GM23338 (cell line): ENCODE measurements at regions not wholly inside any gene's neighbourhood (a gene's known extent, or its start where the extent isn't known, plus 50 kb on each side); places are given as distances from the start of the nearest gene placed in this dataset.

ENCODE experiments used
- ATAC-seq: fragments of 200-7000 bp; cut with Tn5 transposase; 3 replicates; pipeline ENCODE4 v1.9.1; 2020
- DNase-seq: peaks from one replicate; pipeline ENCODE4 v3.0.0-alpha.2; 2015; ENCODE audit warnings: low spot score
- H2AFZ ChIP-seq: fragments of 200-600 bp; sonication (generic); 2 replicates; pipeline ENCODE4 v1.8.0; 2016; ENCODE audit warnings: antibody characterized with exemption, mild to moderate bottlenecking, moderate library complexity
- H3F3A ChIP-seq: fragments of 200-600 bp; sonication (generic); replicated peaks from 2 replicates; pipeline ENCODE4 v1.8.0; 2017; ENCODE audit warnings: antibody characterized with exemption, mixed run types, low read depth
- H3K27ac ChIP-seq: fragments of 200-600 bp; sonication (generic); 2 replicates; pipeline ENCODE4 v1.6.1; 2016; ENCODE audit warnings: low read depth
- H3K27me3 ChIP-seq: fragments of 200-600 bp; sonication (generic); 2 replicates; pipeline ENCODE4 v1.8.0; 2016; ENCODE audit warnings: mild to moderate bottlenecking, mixed run types, moderate library complexity; ENCODE audit not compliant: insufficient read depth
- H3K36me3 ChIP-seq: fragments of 200-600 bp; sonication (generic); 2 replicates; pipeline ENCODE4 v1.8.0; 2016; ENCODE audit warnings: mild to moderate bottlenecking; ENCODE audit not compliant: insufficient read depth
- H3K4me1 ChIP-seq: fragments of 200-600 bp; sonication (generic); 2 replicates; pipeline ENCODE4 v1.8.0; 2016; ENCODE audit warnings: mild to moderate bottlenecking, moderate library complexity; ENCODE audit not compliant: insufficient read depth
- H3K4me2 ChIP-seq: fragments of 200-600 bp; sonication (generic); 2 replicates; pipeline ENCODE4 v1.7.1; 2017; ENCODE audit warnings: mixed run types
- H3K4me3 ChIP-seq: fragments of 200-600 bp; sonication (generic); 2 replicates; pipeline ENCODE4 v1.6.1; 2016; ENCODE audit warnings: mixed run types
- H3K79me2 ChIP-seq: fragments of 200-600 bp; sonication (generic); replicated peaks from 2 replicates; pipeline ENCODE4 v1.8.0; 2017; ENCODE audit warnings: mild to moderate bottlenecking; ENCODE audit not compliant: insufficient read depth
- H3K9me2 ChIP-seq: fragments of 200-600 bp; sonication (generic); 2 replicates; pipeline ENCODE4 v1.8.0; 2017; ENCODE audit not compliant: insufficient read depth
- H4K20me1 ChIP-seq: fragments of 200-600 bp; sonication (generic); replicated peaks from 2 replicates; pipeline ENCODE4 v1.8.0; 2017; ENCODE audit warnings: mild to moderate bottlenecking; ENCODE audit not compliant: insufficient read depth
- H3K27ac Mint-ChIP-seq: 2 replicates; pipeline ENCODE4 v1.8.0; 2020; ENCODE audit warnings: inconsistent platforms, mild to moderate bottlenecking, moderate library complexity, mixed read lengths
- H3K27me3 Mint-ChIP-seq: 3 replicates; pipeline ENCODE4 v1.8.0; 2022; ENCODE audit warnings: low read depth, mild to moderate bottlenecking, moderate library complexity, mixed read lengths, inconsistent platforms; ENCODE audit not compliant: insufficient read depth, poor library complexity
- H3K36me3 Mint-ChIP-seq: 3 replicates; pipeline ENCODE4 v1.8.0; 2021; ENCODE audit warnings: low read depth, mild to moderate bottlenecking, inconsistent platforms, moderate library complexity, mixed read lengths
- H3K4me1 Mint-ChIP-seq: 3 replicates; pipeline ENCODE4 v1.8.0; 2020; ENCODE audit warnings: mild to moderate bottlenecking, inconsistent platforms, mixed read lengths
- H3K4me3 Mint-ChIP-seq: 3 replicates; pipeline ENCODE4 v1.8.0; 2021; ENCODE audit warnings: moderate library complexity, mild to moderate bottlenecking, inconsistent platforms, mixed read lengths
- H3K9me3 Mint-ChIP-seq: 3 replicates; pipeline ENCODE4 v1.8.0; 2020; ENCODE audit warnings: moderate library complexity, mild to moderate bottlenecking, inconsistent platforms, mixed read lengths
- CREB1 ChIP-seq: fragments of 250-450 bp; sonication (Bioruptor Pico); IDR thresholded peaks from 2 replicates; pipeline ENCODE4 v1.5.0; 2020; ENCODE audit warnings: low read depth, mild to moderate bottlenecking, moderate library complexity
- EZH2 ChIP-seq: fragments of 200-600 bp; sonication (generic); IDR thresholded peaks from one replicate; pipeline ENCODE4 v1.8.0; 2017; ENCODE audit warnings: antibody characterized with exemption, mild to moderate bottlenecking, low read depth; ENCODE audit not compliant: unreplicated experiment
- EZH2phosphoT487 ChIP-seq: fragments of 200-600 bp; sonication (generic); IDR thresholded peaks from one replicate; pipeline ENCODE4 v1.8.1; 2018; ENCODE audit warnings: antibody characterized with exemption; ENCODE audit not compliant: unreplicated experiment
- JUNB ChIP-seq: IDR thresholded peaks from one replicate; pipeline ENCODE4 v1.6.1; 2016; ENCODE audit warnings: antibody characterized with exemption; ENCODE audit not compliant: unreplicated experiment
- NANOG ChIP-seq: IDR thresholded peaks from 2 replicates; pipeline ENCODE4 v1.6.1; 2016; ENCODE audit warnings: antibody characterized with exemption, borderline replicate concordance
- POLR2AphosphoS5 ChIP-seq: IDR thresholded peaks from 2 replicates; pipeline ENCODE4 v1.6.1; 2016; ENCODE audit warnings: antibody characterized with exemption, low read depth
- STAT1 ChIP-seq: IDR thresholded peaks from one replicate; pipeline ENCODE4 v1.6.1; 2016; ENCODE audit warnings: antibody characterized with exemption; ENCODE audit not compliant: unreplicated experiment
- ZNF114 ChIP-seq: fragments of 250-450 bp; sonication (Bioruptor Pico); IDR thresholded peaks from 2 replicates; pipeline ENCODE4 v1.5.0; 2020; ENCODE audit warnings: mild to moderate bottlenecking, moderate library complexity
- ZNF331 ChIP-seq: fragments of 250-450 bp; sonication (Bioruptor Pico); IDR thresholded peaks from 2 replicates; pipeline ENCODE4 v1.5.0; 2020; ENCODE audit warnings: low read depth, mild to moderate bottlenecking, moderate library complexity
- TF ChIP-seq, protein P1 (sequence below): IDR thresholded peaks from 2 replicates; pipeline ENCODE4 v1.6.1; 2016; ENCODE audit warnings: antibody characterized with exemption
- TF ChIP-seq, protein P2 (sequence below), 2 experiments: fragments of 200-600 bp in 1 of 2; sonication (generic) in 1 of 2; conservative IDR thresholded peaks; 2 replicates each; pipeline versions ENCODE4 v1.5.1 to v1.6.1; 2016 to 2017; ENCODE audit warnings: antibody characterized with exemption in 2 of 2, low read depth in 2 of 2, mild to moderate bottlenecking in 2 of 2, moderate library complexity in 1 of 2
- TF ChIP-seq, protein P3 (sequence below): IDR thresholded peaks from one replicate; pipeline ENCODE4 v1.6.1; 2018; ENCODE audit warnings: antibody characterized with exemption; ENCODE audit not compliant: unreplicated experiment

DNA sequence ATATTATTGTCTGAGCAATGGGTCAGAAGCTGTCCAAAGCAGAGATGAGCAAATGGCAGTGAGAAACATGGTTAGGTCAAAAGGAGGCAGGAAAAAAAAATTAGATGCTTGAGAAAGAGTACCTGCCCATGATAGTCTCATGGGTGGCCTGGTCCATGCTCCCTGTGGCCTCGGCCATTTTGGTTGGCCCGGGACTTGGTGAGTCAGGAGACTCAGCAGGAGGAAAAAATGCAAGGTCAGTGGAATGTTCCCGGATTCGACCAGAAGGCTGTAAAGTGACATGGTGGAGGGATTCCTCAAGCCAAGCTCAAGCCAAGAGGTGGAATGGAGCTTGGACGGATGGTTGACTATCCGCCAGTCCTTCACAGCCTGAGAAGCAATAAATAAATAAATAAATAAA lies 236.7 kb downstream of the ASMT start (continued):
- no peak for TF ChIP-seq EZH2
- TF ChIP-seq STAT1: no peak

DNA sequence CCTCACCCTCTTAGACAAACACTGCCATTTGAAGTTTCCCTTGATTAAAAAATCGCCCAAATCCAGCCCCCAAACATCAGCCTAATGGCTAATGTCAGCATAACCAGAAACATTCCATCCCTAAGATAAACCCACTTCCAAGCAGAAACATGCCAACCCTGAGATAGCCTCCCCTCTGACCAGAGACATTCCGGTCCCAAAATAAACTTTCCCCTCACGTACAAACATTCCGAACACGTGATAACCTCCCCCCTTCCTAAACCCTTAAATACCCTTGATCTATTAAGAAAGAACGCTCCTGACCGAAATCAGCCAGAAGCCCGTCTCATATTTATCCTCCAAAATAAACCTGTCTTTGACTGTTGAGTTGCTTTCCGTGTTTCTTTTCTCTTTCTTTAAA lies 237.2 kb downstream of the ASMT start:
- no peaks in the 10 kb centered on the region for H3K27me3 ChIP-seq
- ATAC-seq: no peak
- H3K36me3 ChIP-seq: no peaks in the 10 kb centered on the region
- H3K4me3 ChIP-seq: no peak overlapping the region
- Mint-ChIP-seq H3K27ac (no peak overlapping the region), H3K27me3 (peaks cover 7% of the 10 kb centered on the region), H3K4me3 (no peak overlapping the region), H3K36me3 (peaks cover 20% of the 10 kb centered on the region), H3K9me3 (peaks cover 28% of the 10 kb centered on the region), H3K4me1 (no peaks in the 10 kb centered on the region)
- no peaks in the 10 kb centered on the region for H3K4me1 ChIP-seq
- no peaks in the 10 kb centered on the region for H3F3A ChIP-seq
- H3K79me2 ChIP-seq: no peaks in the 10 kb centered on the region
- H3K9me2 ChIP-seq: 0 out of 2 replicates have a peak, but pooled peaks cover 10% of the 10 kb centered on the region
- no peak overlapping the region for H3K27ac ChIP-seq
- TF ChIP-seq EZH2 (no peak), CREB1 (CRISPR knock-in tag) (no peak), NANOG (no peak)
- TF ChIP-seq, protein P1, sequence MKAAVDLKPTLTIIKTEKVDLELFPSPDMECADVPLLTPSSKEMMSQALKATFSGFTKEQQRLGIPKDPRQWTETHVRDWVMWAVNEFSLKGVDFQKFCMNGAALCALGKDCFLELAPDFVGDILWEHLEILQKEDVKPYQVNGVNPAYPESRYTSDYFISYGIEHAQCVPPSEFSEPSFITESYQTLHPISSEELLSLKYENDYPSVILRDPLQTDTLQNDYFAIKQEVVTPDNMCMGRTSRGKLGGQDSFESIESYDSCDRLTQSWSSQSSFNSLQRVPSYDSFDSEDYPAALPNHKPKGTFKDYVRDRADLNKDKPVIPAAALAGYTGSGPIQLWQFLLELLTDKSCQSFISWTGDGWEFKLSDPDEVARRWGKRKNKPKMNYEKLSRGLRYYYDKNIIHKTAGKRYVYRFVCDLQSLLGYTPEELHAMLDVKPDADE: no peak
- TF ChIP-seq, protein P2, sequence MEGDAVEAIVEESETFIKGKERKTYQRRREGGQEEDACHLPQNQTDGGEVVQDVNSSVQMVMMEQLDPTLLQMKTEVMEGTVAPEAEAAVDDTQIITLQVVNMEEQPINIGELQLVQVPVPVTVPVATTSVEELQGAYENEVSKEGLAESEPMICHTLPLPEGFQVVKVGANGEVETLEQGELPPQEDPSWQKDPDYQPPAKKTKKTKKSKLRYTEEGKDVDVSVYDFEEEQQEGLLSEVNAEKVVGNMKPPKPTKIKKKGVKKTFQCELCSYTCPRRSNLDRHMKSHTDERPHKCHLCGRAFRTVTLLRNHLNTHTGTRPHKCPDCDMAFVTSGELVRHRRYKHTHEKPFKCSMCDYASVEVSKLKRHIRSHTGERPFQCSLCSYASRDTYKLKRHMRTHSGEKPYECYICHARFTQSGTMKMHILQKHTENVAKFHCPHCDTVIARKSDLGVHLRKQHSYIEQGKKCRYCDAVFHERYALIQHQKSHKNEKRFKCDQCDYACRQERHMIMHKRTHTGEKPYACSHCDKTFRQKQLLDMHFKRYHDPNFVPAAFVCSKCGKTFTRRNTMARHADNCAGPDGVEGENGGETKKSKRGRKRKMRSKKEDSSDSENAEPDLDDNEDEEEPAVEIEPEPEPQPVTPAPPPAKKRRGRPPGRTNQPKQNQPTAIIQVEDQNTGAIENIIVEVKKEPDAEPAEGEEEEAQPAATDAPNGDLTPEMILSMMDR (conservative IDR thresholded peaks at IDR 0.05; ENCODE audit: low read depth in 2 of 2): no peak
- no peak overlapping the region for H3K4me2 ChIP-seq
- no peak for DNase-seq
- H4K20me1 ChIP-seq: no peaks in the 10 kb centered on the region
- no peak overlapping the region for H2AFZ ChIP-seq

DNA sequence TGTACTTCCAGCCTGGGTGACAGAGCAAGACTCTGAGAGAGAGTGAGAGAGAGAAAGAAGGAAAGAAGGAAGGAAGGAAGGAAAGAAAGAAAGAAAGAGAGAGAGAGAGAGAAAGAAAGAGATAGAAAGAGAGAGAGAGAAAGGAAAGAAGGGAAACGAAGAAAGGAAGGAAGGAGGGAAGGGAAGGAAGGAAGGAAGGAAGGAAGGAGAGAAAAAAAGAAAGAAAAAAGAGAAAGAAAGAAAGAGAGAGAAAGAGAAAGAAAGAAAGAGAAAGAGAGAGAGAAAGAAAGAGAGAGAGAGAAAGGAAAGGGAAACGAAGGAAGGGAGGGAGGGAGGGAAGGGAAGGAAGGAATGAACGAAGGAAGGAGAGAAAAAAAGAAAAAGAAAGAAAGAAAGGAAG lies 238.6 kb downstream of the ASMT start:
- peaks cover 7% of the 10 kb centered on the region for H3K27me3 Mint-ChIP-seq
- H3K4me3 ChIP-seq: no peak overlapping the region
- peaks cover 20% of the 10 kb centered on the region for H3K36me3 Mint-ChIP-seq
- no peak overlapping the region for H3K4me2 ChIP-seq
- H4K20me1 ChIP-seq: no peaks in the 10 kb centered on the region
- TF ChIP-seq EZH2phosphoT487: no peak
- TF ChIP-seq CREB1 (CRISPR knock-in tag): no peak
- TF ChIP-seq STAT1: no peak
- no peak for TF ChIP-seq POLR2AphosphoS5
- TF ChIP-seq ZNF114 (CRISPR knock-in tag): no peak
- TF ChIP-seq JUNB: no peak
- TF ChIP-seq, protein P2 (conservative IDR thresholded peaks at IDR 0.05; ENCODE audit: low read depth in 2 of 2): no peak
- TF ChIP-seq, protein P3, sequence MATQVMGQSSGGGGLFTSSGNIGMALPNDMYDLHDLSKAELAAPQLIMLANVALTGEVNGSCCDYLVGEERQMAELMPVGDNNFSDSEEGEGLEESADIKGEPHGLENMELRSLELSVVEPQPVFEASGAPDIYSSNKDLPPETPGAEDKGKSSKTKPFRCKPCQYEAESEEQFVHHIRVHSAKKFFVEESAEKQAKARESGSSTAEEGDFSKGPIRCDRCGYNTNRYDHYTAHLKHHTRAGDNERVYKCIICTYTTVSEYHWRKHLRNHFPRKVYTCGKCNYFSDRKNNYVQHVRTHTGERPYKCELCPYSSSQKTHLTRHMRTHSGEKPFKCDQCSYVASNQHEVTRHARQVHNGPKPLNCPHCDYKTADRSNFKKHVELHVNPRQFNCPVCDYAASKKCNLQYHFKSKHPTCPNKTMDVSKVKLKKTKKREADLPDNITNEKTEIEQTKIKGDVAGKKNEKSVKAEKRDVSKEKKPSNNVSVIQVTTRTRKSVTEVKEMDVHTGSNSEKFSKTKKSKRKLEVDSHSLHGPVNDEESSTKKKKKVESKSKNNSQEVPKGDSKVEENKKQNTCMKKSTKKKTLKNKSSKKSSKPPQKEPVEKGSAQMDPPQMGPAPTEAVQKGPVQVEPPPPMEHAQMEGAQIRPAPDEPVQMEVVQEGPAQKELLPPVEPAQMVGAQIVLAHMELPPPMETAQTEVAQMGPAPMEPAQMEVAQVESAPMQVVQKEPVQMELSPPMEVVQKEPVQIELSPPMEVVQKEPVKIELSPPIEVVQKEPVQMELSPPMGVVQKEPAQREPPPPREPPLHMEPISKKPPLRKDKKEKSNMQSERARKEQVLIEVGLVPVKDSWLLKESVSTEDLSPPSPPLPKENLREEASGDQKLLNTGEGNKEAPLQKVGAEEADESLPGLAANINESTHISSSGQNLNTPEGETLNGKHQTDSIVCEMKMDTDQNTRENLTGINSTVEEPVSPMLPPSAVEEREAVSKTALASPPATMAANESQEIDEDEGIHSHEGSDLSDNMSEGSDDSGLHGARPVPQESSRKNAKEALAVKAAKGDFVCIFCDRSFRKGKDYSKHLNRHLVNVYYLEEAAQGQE: no peak
- TF ChIP-seq, protein P1: no peak
- no peak for TF ChIP-seq NANOG
- TF ChIP-seq EZH2: no peak
- TF ChIP-seq ZNF331 (CRISPR knock-in tag): no peak
- no peaks in the 10 kb centered on the region for H3K4me1 ChIP-seq
- no peak for DNase-seq
- no peaks in the 10 kb centered on the region for H3K4me1 Mint-ChIP-seq
- H3F3A ChIP-seq: no peaks in the 10 kb centered on the region
- peaks cover 28% of the 10 kb centered on the region for H3K9me3 Mint-ChIP-seq
- no peaks in the 10 kb centered on the region for H3K27me3 ChIP-seq
- no peaks in the 10 kb centered on the region for H3K36me3 ChIP-seq
- ATAC-seq: no peak
- H3K27ac ChIP-seq: no peak overlapping the region
- H3K4me3 Mint-ChIP-seq: no peak overlapping the region
- H3K27ac Mint-ChIP-seq: no peak overlapping the region
- 0 out of 2 replicates have a peak, but pooled peaks cover 10% of the 10 kb centered on the region for H3K9me2 ChIP-seq
- no peak overlapping the region for H2AFZ ChIP-seq
- H3K79me2 ChIP-seq: no peaks in the 10 kb centered on the region
